Sigmoid colon (tissue), 4 donors: ENCODE measurements at regions not wholly inside any gene's neighbourhood (a gene's known extent, or its start where the extent isn't known, plus 50 kb on each side); places are given as distances from the start of the nearest gene placed in this dataset.

ENCODE experiments used
- EP300 ChIP-seq, 4 donors: sonication (generic); formaldehyde crosslinking; IDR thresholded peaks; one replicate each; pipeline ENCODE4 v1.6.1; 2017; ENCODE audit warnings: antibody characterized with exemption in 4 of 4
- POLR2A ChIP-seq, 2 donors: fragments of 450-650 bp; IDR thresholded peaks; one replicate each; pipeline ENCODE4 v1.6.1; 2016; ENCODE audit warnings: antibody characterized with exemption in 2 of 2, mild to moderate bottlenecking in 2 of 2, moderate library complexity in 2 of 2
- POLR2AphosphoS5 ChIP-seq, 4 donors: sonication (generic); formaldehyde crosslinking; IDR thresholded peaks; one replicate each; pipeline ENCODE4 v1.6.1; 2017; ENCODE audit warnings: antibody characterized with exemption in 4 of 4

GRCh38 chr4:14368391-14368790 is 633.9 kb upstream of the CPEB2 start:
- TF ChIP-seq EP300 (IDR thresholded peaks at IDR 0.05) (no peak), POLR2A (IDR thresholded peaks at IDR 0.05) (no peak), POLR2AphosphoS5 (IDR thresholded peaks at IDR 0.05) (no peak)
